Stimulated activated CD4-positive, alpha-beta T cell treated with anti-CD3 and anti-CD28 coated beads, Interleukin-1b, Interleukin-23, amount 100 ng/mL, for 1 hour (primary cell): ENCODE measurements at regions not wholly inside any gene's neighbourhood (a gene's known extent, or its start where the extent isn't known, plus 50 kb on each side); places are given as distances from the start of the nearest gene placed in this dataset.
"Not testable (repeated sequence)": the region's sequence is repeated elsewhere in the genome, so short reads cannot be mapped to it uniquely, and the experiment has no call there.

Source experiments
- DNase-seq, 2 donors: peaks; one replicate each; pipeline ENCODE4 v3.0.0-alpha.2; 2020; ENCODE audit warnings: low read depth in 2 of 2

DNA sequence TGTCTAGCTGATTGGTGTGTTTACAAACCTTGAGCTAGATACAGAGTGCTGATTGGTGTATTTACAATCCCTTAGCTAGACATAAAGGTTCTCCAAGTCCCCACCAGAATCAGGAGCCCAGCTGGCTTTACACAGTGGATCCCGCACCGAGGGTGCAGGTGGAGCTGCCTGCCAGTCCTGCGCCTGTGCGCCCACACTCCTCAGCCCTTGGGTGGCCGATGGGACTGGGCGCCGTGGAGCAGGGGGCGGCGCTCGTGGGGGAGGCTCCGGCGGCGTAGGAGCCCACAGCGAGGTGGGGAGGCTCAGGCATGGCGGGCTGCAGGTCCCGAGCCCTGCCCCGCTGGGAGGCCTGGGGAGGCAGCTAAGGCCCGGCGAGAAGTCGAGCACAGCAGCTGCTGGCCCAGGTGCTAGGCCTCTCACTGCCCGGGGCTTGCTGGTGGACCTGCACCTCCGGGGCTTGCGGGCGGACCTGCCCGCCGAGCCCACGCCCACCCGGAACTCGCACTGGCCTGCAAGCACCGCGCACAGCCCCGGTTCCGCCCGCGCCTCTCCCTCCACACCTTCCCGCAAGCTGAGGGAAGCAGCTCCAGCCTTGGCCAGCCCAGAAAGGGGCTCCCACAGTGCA is 51.0 kb upstream of the CDYL start:
- DNase-seq, result not testable (repeated sequence)

DNA sequence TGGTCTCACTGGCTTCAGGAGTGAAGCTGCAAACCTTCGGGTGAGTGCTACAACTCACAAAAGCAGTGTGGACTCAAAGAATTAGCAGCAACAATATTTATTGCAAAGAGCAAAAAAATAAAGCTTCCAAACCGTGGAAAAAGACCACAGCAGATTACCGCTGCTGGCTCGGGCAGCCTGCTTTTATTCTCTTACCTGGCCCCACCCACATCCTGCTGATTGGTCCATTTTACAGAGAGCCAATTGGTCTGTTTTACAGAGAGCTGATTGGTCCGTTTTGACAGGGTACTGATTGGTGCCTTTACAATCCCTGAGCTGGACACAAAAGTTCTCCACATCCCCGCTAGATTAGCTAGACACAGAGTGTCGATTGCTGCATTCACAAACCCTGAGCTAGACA is 51.5 kb upstream of the CDYL start:
- DNase-seq, result not testable (repeated sequence)

DNA sequence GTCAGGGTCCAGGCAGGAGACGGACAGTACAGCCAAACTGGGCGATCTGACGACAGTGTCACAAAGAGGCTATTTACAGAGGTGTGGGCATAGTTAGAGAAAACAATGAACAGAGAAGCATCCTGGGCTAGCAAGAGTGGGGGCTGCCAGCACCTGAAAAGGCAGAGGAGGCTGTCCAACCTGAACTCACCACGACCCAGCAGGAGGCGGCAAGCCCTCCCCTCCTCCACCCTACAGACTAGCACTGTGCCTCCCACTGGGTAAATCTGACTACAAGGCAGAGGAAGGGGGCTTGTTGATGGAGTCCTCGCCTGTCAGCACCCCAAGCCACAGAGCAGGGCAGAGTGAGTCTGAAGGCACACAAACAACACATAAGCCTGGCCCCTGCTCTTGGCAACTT is 52.8 kb upstream of the CDYL start:
- no peak for DNase-seq

DNA sequence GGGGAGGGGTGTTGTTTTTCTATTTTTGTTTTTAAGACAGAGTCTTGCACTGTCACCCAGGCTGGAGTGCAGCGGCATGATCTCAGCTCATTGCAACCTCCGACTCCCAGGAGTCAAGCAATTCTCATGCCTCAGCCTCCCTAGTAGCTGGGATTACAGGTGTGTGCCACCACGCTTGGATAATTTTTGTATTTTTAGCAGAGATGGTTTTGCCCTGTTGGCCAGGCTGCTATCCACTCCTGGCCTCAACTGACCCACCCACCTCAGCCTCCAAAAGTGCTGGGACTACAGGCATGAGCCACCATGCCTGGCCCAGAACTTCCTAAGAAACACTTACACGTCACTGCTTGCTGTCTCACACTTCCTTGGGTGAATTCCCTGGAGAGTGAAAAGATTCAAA is 54.8 kb upstream of the CDYL start:
- not testable (repeated sequence) for DNase-seq

DNA sequence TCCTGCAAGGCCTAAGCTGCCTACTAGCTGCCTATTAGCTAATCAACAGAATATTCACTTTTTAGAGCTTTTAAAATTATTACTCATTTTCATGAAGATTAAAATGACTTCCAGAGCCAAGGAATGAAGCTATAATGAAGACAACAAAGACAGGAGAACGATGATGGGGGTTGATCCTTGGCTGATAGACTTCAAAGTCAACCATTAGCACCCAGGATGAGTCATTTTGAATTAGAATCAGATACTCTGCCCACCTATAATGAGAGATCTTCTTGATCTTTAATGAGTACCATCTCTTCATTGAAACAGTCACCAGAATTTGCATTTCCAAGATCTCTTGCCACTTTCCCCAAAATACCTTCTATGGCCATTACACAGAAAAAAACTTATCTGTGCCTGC is 56.7 kb upstream of the CDYL start:
- DNase-seq, result no peak

DNA sequence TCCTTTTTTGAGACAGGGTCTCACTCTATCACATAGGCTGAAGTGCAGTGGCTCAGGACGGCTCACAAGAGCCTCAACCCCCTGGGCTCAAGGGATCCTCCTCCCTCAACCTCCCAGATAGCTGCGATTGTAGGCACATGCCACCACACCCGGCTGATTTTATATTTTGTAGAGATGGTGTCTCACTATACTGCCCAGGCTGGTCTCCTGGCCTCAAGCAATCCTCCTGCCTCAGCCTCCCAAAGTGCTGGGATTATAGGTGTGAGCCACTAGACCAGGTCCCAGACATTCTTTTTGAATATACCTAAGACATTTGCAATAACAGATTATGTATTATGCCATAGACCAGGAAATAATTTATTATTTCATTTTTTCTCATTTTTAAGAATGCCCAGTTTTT is 58.3 kb upstream of the CDYL start:
- DNase-seq, result no peak

DNA sequence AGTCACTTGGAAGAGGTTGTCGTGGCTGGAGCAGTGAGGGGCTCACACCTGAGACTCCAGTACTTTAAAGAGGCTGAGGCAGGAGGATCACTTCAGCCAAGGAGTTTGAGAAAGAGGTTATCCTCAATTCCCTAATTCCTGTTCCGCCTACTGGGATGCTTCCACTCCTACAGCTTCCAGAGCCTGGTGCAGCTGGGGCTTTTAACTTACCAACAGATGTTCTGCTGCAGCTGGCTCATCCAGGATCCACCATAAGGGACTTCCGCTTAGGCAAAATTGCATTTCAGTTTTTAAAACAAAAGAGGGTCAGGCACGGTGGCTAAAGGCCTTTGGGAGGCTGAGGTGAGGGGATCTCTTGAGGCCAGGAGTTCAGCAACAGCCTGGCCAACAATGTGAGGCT is 59.1 kb upstream of the CDYL start:
- DNase-seq, result no peak

DNA sequence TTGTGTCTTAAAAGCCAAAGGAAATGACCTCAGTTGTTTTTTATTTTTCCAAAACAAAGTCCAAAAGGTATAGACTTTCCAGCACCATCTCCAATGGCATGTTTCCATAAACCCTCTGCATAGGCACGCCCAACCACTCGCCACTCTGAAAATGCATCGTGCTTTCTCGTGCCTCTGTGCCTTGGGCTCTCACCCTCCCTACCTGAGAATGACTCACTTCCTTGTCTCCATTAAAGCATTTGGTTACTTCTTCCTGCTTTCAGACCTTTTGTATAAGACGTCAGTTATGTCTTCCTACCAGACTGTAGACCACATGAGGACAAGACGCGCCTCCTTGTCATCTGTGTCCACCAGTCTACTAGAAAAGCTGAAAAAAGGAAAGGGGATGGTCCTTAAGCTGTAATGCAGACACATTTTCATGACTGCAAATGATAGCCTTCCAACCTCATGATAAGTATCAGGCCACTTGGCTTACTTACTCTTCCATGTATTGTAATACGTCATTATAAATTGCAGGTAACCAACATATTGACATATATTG is 61.2 kb upstream of the CDYL start:
- no peak for DNase-seq

DNA sequence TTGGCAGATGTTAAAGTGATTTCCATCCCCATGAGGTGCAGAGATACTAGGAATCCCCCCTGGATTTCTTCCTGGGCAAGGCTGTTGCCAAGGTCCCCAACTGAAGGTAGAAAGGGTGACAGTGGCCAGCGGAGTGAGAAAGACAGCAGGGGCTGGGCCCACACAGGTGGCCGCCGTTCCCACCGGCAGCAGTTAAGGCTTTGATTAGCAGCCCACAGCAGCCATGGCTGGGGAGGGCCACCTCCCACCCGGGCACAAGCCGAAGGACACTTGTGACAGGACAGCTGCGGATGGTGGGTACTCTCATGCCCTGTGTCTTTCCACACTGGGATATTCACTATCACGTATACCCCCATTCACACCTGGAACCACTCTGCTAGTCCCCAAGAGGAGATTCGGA is 63.9 kb upstream of the CDYL start:
- DNase-seq, result no peak

- DNase-seq, result no peak
Measured at GRCh38 chr6:4707011-4707410, 69.2 kb upstream of the CDYL start.

DNA sequence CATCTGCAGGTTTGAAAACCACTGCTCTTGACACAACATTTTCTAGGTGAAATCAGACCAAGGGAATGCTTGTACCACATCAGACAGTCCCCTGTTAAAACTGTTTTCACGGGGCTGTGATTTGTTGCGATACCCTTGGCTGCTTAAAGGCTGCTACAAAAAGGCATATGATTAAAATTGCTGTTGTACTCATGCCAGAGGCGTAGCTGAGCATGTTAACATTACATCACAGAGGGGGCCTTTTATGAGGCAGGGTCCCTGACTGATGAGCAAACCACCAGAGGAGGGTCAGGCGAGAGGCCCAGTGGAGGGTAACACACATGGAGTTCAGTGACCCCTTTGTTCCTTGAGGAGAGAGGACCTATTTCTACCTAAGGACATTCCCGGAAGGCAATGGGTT is 70.4 kb upstream of the CDYL start:
- DNase-seq, result no peak

GRCh38 chr6:4703382-4703781 is 72.8 kb upstream of the CDYL start:
- DNase-seq, result no peak

GRCh38 chr6:4698901-4699659 is 77.1 kb upstream of the CDYL start:
- no peak for DNase-seq

GRCh38 chr6:4693173-4693970 is 82.8 kb upstream of the CDYL start:
- no peak for DNase-seq

GRCh38 chr6:4692664-4693063 is 83.5 kb upstream of the CDYL start:
- DNase-seq, result no peak

DNA sequence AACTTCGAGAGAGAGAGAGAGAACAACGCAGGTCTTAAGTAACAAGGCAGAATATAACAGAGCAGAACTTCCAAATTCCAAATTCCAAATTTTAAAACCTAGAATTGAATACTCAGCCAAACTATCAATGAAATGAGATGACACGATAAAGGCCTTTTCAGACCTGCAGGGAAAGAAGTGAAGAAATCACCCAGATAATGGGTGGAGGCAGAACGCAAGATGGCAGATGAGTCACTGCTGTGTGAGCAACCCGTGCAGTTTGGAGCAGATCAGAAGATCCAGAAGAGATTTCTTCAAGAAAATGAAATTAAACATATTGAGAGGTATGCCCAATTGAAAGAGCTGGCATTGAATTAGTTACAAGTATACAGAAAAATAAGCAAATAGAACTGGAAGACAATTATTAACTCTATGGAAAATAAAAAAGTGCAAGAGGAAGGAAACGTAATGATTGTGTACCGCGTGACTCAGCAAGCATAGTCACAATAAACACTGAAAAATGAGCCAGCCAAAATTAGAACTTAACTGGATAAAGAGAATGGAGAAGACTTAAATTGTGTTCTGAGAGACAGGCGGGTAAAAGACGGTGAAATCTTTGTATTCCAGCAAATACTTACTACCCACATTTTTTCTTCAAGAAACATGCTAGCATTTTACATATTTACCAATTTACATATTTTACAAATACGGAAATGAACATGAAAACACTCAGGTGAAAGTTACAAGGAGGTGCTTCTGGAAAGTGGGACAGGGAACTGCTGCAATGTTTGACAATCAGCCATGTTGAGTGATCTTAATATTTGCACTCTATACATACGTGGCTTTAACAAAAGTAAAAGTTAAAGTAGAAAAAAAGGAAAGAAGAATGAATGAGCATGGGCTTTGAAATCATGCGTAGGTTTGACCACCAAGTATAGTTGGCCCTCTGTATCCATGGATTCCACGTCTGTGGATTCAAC is 87.9 kb upstream of the CDYL start:
- no peak for DNase-seq

GRCh38 chr6:4687656-4687988 is 88.6 kb upstream of the CDYL start:
- DNase-seq, result no peak

DNA sequence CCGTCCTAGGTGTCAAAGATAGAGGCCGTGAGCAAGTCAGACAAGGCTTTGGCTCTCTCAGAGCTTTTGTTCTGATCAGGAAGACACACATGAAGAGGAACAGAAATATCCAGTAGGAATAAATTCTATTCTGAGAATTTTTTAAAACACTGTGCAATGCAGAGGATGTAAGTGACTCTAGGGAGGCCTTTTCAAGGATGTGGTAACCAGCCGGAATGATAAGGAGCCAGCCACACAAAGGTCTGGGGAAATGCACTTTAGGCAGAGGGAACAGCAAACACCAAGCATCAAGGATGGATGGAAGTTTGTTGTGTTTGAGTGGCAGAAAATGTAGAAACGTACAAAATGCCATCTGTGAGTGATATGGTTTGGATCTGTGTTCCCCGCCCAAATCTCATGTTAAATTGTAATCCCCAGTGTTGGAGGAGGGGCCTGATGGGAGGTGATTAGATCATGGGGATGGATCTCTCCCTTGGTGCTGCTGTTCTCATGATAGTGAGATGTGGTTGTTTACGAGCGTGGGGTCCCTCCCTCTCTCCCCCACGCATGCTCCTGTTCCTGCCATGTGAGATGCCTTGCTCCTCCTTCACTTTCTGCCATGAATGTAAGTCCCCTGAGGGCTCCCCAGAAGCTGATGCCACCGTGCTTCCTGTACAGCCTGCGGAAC is 93.6 kb upstream of the CDYL start:
- no peak for DNase-seq

- DNase-seq, result no peak
Measured at GRCh38 chr6:4678506-4679300, 97.5 kb upstream of the CDYL start.

DNA sequence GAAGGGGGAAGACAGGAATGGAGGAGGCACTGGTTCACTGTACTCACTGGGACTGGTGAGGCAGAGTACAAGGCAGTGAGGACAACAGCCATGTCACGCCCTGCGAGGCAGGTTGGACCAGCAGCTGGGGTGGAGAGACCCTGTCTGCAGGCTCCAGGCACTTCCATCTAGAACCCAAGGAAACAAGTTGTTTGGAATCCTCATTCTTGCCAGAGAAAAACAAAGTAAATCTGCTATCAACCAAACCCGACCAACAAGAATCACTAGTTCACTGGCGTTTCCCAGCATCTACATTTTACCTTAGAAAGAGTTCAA is 98.5 kb upstream of the CDYL start:
- DNase-seq, result no peak
